H9 (cell line): ENCODE measurements at regions not wholly inside any gene's neighbourhood (a gene's known extent, or its start where the extent isn't known, plus 50 kb on each side); places are given as distances from the start of the nearest gene placed in this dataset.

Experiments
- DNase-seq: peaks from one replicate; pipeline ENCODE4 v3.0.0-alpha.2; 2017
- H2AFZ ChIP-seq: one replicate; pipeline ENCODE4 v1.6.1; 2013; ENCODE audit warnings: mild to moderate bottlenecking, low read length, control low read depth, moderate library complexity
- H2AK5ac ChIP-seq: 2 replicates; pipeline ENCODE4 v1.6.1; 2013; ENCODE audit warnings: low read length, control low read depth, mixed read lengths; ENCODE audit not compliant: insufficient read length
- H2BK120ac ChIP-seq: one replicate; pipeline ENCODE4 v1.6.1; 2013; ENCODE audit warnings: low read depth, mild to moderate bottlenecking, low read length, control low read depth, inconsistent platforms; ENCODE audit not compliant: poor library complexity, severe bottlenecking
- H2BK12ac ChIP-seq: 2 replicates; pipeline ENCODE4 v1.6.1; 2013; ENCODE audit warnings: low read length, control low read depth, mixed read lengths, low read depth; ENCODE audit not compliant: insufficient read length
- H2BK15ac ChIP-seq: 2 replicates; pipeline ENCODE4 v1.6.1; 2013; ENCODE audit warnings: low read depth, low read length, control low read depth
- H2BK20ac ChIP-seq: one replicate; pipeline ENCODE4 v1.6.1; 2013; ENCODE audit warnings: low read depth, mild to moderate bottlenecking, low read length, control low read depth, inconsistent platforms; ENCODE audit not compliant: poor library complexity, severe bottlenecking
- H2BK5ac ChIP-seq: 2 replicates; pipeline ENCODE4 v1.6.1; 2013; ENCODE audit warnings: low read length, control low read depth, mixed read lengths; ENCODE audit not compliant: insufficient read length
- H3K14ac ChIP-seq: 2 replicates; pipeline ENCODE4 v1.6.1; 2013; ENCODE audit warnings: low read length, control low read depth; ENCODE audit not compliant: insufficient read depth
- H3K18ac ChIP-seq: 2 replicates; pipeline ENCODE4 v1.6.1; 2013; ENCODE audit warnings: low read depth, mild to moderate bottlenecking, mixed read lengths, low read length, control low read depth; ENCODE audit not compliant: insufficient read length
- H3K23ac ChIP-seq: 2 replicates; pipeline ENCODE4 v1.6.1; 2013; ENCODE audit warnings: low read length, control low read depth, mixed read lengths, low read depth; ENCODE audit not compliant: insufficient read length
- H3K23me2 ChIP-seq: 2 replicates; pipeline ENCODE4 v1.6.1; 2013; ENCODE audit warnings: low read depth, mild to moderate bottlenecking, mixed read lengths, low read length, control low read depth; ENCODE audit not compliant: insufficient read length, poor library complexity, severe bottlenecking
- H3K27ac ChIP-seq: 2 replicates; pipeline ENCODE4 v1.5.1; 2013; ENCODE audit warnings: low read length, control low read depth, mixed read lengths, low read depth; ENCODE audit not compliant: insufficient read length
- H3K27me3 ChIP-seq: 2 replicates; pipeline ENCODE4 v1.6.1; 2013; ENCODE audit warnings: low read length, control low read depth, inconsistent platforms; ENCODE audit not compliant: insufficient read depth
- H3K4ac ChIP-seq: 2 replicates; pipeline ENCODE4 v1.6.1; 2013; ENCODE audit warnings: low read depth, mild to moderate bottlenecking, control low read depth, inconsistent platforms, low read length, moderate library complexity
- H3K4me1 ChIP-seq: 2 replicates; pipeline ENCODE4 v1.6.1; 2013; ENCODE audit warnings: low read length, control low read depth, inconsistent platforms; ENCODE audit not compliant: insufficient read depth
- H3K4me2 ChIP-seq: 2 replicates; pipeline ENCODE4 v1.6.1; 2013; ENCODE audit warnings: low read length, control low read depth, mixed read lengths; ENCODE audit not compliant: insufficient read length, insufficient read depth
- H3K56ac ChIP-seq: 2 replicates; pipeline ENCODE4 v1.6.1; 2013; ENCODE audit warnings: low read depth, mild to moderate bottlenecking, mixed read lengths, low read length, control low read depth; ENCODE audit not compliant: insufficient read length
- H3K79me1 ChIP-seq: 2 replicates; pipeline ENCODE4 v1.6.1; 2013; ENCODE audit warnings: low read depth, mild to moderate bottlenecking, moderate library complexity, low read length, control low read depth, inconsistent platforms; ENCODE audit not compliant: insufficient read depth, poor library complexity, severe bottlenecking
- H3K79me2 ChIP-seq: 2 replicates; pipeline ENCODE4 v1.6.1; 2013; ENCODE audit warnings: low read length, control low read depth, inconsistent platforms; ENCODE audit not compliant: insufficient read depth
- H3K9ac ChIP-seq: 2 replicates; pipeline ENCODE4 v1.6.1; 2013; ENCODE audit warnings: low read length, control low read depth, mixed read lengths; ENCODE audit not compliant: insufficient read length; ENCODE audit errors: extremely low read depth
- H3K9me3 ChIP-seq: one replicate; pipeline ENCODE4 v1.6.1; 2013; ENCODE audit warnings: low read depth, low read length, inconsistent platforms; ENCODE audit not compliant: control insufficient read depth
- H3T11ph ChIP-seq: one replicate; pipeline ENCODE4 v1.6.1; 2013; ENCODE audit warnings: mild to moderate bottlenecking, low read length, control low read depth, inconsistent platforms
- H4K20me1 ChIP-seq: one replicate; pipeline ENCODE4 v1.6.1; 2013; ENCODE audit not compliant: control insufficient read depth, insufficient read length, insufficient read depth
- H4K5ac ChIP-seq: 2 replicates; pipeline ENCODE4 v1.6.1; 2013; ENCODE audit warnings: low read depth, mild to moderate bottlenecking, mixed read lengths, low read length, control low read depth; ENCODE audit not compliant: insufficient read length
- H4K8ac ChIP-seq: replicated peaks from 2 replicates; pipeline ENCODE4 v1.6.1; 2013; ENCODE audit warnings: low read length, control low read depth, mixed read lengths, low read depth; ENCODE audit not compliant: insufficient read length
- H4K91ac ChIP-seq: 2 replicates; pipeline ENCODE4 v1.6.1; 2013; ENCODE audit warnings: low read depth, mild to moderate bottlenecking, moderate library complexity, mixed read lengths, low read length, control low read depth; ENCODE audit not compliant: insufficient read length
- H3K27ac Mint-ChIP-seq, 3 experiments: 2 replicates in 2 of 3; 3 replicates in 1 of 3; pipeline ENCODE4 v1.8.0; 2020 to 2021; ENCODE audit warnings: mixed read lengths in 3 of 3, mild to moderate bottlenecking in 1 of 3, moderate library complexity in 1 of 3
- H3K27me3 Mint-ChIP-seq: 2 replicates; pipeline ENCODE4 v1.8.0; 2021; ENCODE audit warnings: low read depth, mild to moderate bottlenecking, moderate library complexity, mixed read lengths
- H3K36me3 Mint-ChIP-seq, 3 experiments: 2 replicates in 2 of 3; 3 replicates in 1 of 3; pipeline ENCODE4 v1.8.0; 2020 to 2021; ENCODE audit warnings: low read depth in 3 of 3, mixed read lengths in 3 of 3; ENCODE audit not compliant: insufficient read depth in 1 of 3
- H3K4me1 Mint-ChIP-seq, 2 experiments: 2 replicates each; pipeline ENCODE4 v1.8.0; 2020; ENCODE audit warnings: mixed read lengths in 2 of 2
- H3K4me3 Mint-ChIP-seq, 2 experiments: 2 replicates in 1 of 2; 3 replicates in 1 of 2; pipeline ENCODE4 v1.8.0; 2020 to 2021; ENCODE audit warnings: mild to moderate bottlenecking in 2 of 2, mixed read lengths in 2 of 2, moderate library complexity in 1 of 2
- H3K9me3 Mint-ChIP-seq, 2 experiments: 2 replicates in 1 of 2; 3 replicates in 1 of 2; pipeline ENCODE4 v1.8.0; 2020; ENCODE audit warnings: mild to moderate bottlenecking in 2 of 2, mixed read lengths in 2 of 2, moderate library complexity in 1 of 2
- CTCF ChIP-seq: fragments of 200-600 bp; sonication (generic); conservative IDR thresholded peaks from 3 replicates; pipeline ENCODE4 v1.8.0; 2021; ENCODE audit warnings: antibody characterized with exemption, mild to moderate bottlenecking

DNA sequence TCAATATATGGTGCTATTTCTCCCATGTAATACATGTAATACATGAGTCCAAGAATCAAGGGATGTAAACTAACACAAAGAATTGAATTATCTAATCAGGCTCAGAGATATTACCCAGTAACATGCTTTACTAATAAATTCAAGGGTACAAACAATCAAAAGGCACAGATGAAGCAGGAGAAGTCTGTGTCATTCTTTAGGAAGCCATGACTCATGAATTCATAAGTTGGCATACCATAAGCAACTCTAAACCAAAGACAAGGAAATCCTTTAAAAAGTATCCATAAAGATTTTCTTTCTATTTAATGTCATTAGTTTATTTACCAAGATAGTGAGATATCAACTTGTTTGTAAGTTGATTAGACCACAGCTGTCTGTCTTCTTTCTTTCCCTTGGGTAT is 446.0 kb upstream of the IMPG1 start:
- Histone ChIP-seq H3K14ac (no peak overlapping the region), H4K91ac (no peak overlapping the region), H3T11ph (no peak overlapping the region), H2BK15ac (no peak overlapping the region), H3K79me2 (no peaks in the 10 kb centered on the region), H4K5ac (no peak overlapping the region), H2BK120ac (no peak overlapping the region), H3K4me1 (no peaks in the 10 kb centered on the region), H3K4ac (no peak overlapping the region), H2BK20ac (no peak overlapping the region), H2AK5ac (no peak overlapping the region), H3K18ac (no peak overlapping the region), H2AFZ (no peak overlapping the region), H3K4me2 (no peak overlapping the region), H3K56ac (no peak overlapping the region), H3K79me1 (no peaks in the 10 kb centered on the region), H3K27ac (no peak overlapping the region), H3K9me3 (no peaks in the 10 kb centered on the region), H2BK12ac (no peak overlapping the region), H3K23ac (no peak overlapping the region), H3K23me2 (no peaks in the 10 kb centered on the region), H4K8ac (no peak overlapping the region), H3K9ac (no peak overlapping the region), H3K27me3 (no peaks in the 10 kb centered on the region), H2BK5ac (no peak overlapping the region), H4K20me1 (no peaks in the 10 kb centered on the region)
- Mint-ChIP-seq H3K27ac (no peak overlapping the region), H3K4me1 (no peaks in the 10 kb centered on the region), H3K36me3 (peaks cover 2 to 16% (median 8%) of the 10 kb centered on the region in 3 experiments; a peak in 5 of 7 replicates), H3K4me3 (no peak overlapping the region), H3K27me3 (no peaks in the 10 kb centered on the region; the same call in 1 of the 2 replicates), H3K9me3 (peaks cover 20 to 25% of the 10 kb centered on the region in 2 experiments)
- no peak for TF ChIP-seq CTCF
- no peak for DNase-seq
